ENCODE measurements at regions not wholly inside any gene's neighbourhood (a gene's known extent, or its start where the extent isn't known, plus 50 kb on each side); places are given as distances from the start of the nearest gene placed in this dataset.

- no peak overlapping the region for H3K4me3 ChIP-seq (ENCODE audit: low read depth, low read length)
- TF ChIP-seq MAX (IDR thresholded peaks at IDR 0.05; ENCODE audit: low read depth, low read length) (no peak), POLR2A (IDR thresholded peaks at IDR 0.05; ENCODE audit: extremely low read depth, insufficient read length) (no peak), MYC (IDR thresholded peaks at IDR 0.05; ENCODE audit: low read depth, low read length) (no peak)
- TF ChIP-seq, protein P1, sequence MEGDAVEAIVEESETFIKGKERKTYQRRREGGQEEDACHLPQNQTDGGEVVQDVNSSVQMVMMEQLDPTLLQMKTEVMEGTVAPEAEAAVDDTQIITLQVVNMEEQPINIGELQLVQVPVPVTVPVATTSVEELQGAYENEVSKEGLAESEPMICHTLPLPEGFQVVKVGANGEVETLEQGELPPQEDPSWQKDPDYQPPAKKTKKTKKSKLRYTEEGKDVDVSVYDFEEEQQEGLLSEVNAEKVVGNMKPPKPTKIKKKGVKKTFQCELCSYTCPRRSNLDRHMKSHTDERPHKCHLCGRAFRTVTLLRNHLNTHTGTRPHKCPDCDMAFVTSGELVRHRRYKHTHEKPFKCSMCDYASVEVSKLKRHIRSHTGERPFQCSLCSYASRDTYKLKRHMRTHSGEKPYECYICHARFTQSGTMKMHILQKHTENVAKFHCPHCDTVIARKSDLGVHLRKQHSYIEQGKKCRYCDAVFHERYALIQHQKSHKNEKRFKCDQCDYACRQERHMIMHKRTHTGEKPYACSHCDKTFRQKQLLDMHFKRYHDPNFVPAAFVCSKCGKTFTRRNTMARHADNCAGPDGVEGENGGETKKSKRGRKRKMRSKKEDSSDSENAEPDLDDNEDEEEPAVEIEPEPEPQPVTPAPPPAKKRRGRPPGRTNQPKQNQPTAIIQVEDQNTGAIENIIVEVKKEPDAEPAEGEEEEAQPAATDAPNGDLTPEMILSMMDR (IDR thresholded peaks at IDR 0.05; ENCODE audit: low read depth, low read length), result no peak
- DNase-seq (ENCODE audit: low read depth), result no peak
These were observed 202.0 kb downstream of the WDR11 start for GRCh38 chr10:121053151-121053550.

DNA sequence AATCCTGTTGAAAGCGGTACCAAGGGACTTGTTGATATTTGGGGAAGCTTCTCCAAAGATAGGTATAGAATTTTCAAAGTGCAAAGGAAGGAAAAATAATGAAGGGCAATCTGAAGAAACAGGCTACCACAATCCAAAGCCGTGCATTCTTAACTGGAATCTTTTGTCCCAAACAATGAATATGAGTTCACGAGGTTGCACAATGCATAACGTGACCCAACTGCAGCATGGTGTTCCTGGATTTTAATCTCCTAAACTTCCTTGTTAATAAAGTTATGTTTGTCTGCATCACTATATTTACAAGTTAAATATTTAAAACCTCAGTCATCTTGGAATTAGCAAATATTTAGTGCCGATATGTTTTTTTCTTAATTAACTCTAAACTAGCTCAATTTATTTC lies 203.7 kb downstream of the WDR11 start:
- TF ChIP-seq POLR2A (IDR thresholded peaks at IDR 0.05; ENCODE audit: extremely low read depth, insufficient read length) (no peak), MAX (IDR thresholded peaks at IDR 0.05; ENCODE audit: low read depth, low read length) (no peak), MYC (IDR thresholded peaks at IDR 0.05; ENCODE audit: low read depth, low read length) (no peak)
- TF ChIP-seq, protein P1 (IDR thresholded peaks at IDR 0.05; ENCODE audit: low read depth, low read length), result no peak
- no peak for DNase-seq (ENCODE audit: low read depth)

GRCh38 chr10:121057269-121057668 lies 206.1 kb downstream of the WDR11 start:
- no peak overlapping the region for H3K4me3 ChIP-seq (ENCODE audit: low read depth, low read length)
- TF ChIP-seq MYC (IDR thresholded peaks at IDR 0.05; ENCODE audit: low read depth, low read length), result no peak
- TF ChIP-seq, protein P1 (IDR thresholded peaks at IDR 0.05; ENCODE audit: low read depth, low read length), result no peak
- no peak for TF ChIP-seq POLR2A (IDR thresholded peaks at IDR 0.05; ENCODE audit: extremely low read depth, insufficient read length)
- no peak for TF ChIP-seq MAX (IDR thresholded peaks at IDR 0.05; ENCODE audit: low read depth, low read length)
- no peak for DNase-seq (ENCODE audit: low read depth)

More for the DNA sequence above, 203.7 kb downstream of the WDR11 start:
- no peak overlapping the region for H3K4me3 ChIP-seq (ENCODE audit: low read depth, low read length)

DNA sequence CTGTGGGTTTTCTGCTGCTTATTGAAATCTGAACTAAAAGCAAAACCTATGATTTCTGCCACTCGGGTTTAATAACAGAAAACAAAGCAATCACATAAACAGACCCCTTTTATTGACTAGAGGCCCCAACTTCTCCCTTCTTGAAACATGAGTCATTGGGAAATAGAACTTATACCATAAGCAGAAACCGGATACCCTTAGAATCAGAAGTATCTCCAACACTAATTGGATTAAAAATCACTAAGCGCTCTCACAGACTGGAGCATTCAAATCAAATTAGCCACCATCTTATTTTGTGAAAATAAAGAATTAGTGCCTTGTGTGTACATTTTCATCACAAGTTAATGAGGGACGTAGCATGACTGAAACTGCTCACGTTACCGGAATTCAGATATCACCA lies 206.9 kb downstream of the WDR11 start:
- TF ChIP-seq POLR2A (IDR thresholded peaks at IDR 0.05; ENCODE audit: extremely low read depth, insufficient read length), result no peak
- no peak for TF ChIP-seq MAX (IDR thresholded peaks at IDR 0.05; ENCODE audit: low read depth, low read length)
- TF ChIP-seq, protein P1 (IDR thresholded peaks at IDR 0.05; ENCODE audit: low read depth, low read length), result no peak
- TF ChIP-seq MYC (IDR thresholded peaks at IDR 0.05; ENCODE audit: low read depth, low read length), result no peak
- no peak for DNase-seq (ENCODE audit: low read depth)

DNA sequence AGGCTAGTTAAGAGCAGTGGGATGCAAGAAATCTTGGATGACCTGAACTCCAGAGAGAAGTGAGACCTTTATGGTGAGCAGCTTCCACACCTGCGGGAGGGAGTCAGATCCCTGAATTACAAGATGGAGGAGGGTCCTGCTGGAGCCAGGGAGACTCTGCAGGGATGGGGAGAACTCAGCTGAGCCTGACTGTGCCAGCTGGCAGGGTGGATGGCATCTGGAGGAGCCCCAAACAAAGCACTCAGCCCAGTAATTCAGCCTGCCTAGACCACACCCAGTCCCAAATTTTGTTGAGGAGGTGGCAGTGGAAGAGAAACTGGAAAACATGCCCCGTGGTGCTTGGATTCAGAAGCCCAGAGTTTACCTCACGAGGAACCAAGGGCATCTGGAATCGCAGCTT lies 208.2 kb downstream of the WDR11 start:
- H3K4me3 ChIP-seq (ENCODE audit: low read depth, low read length), result no peak overlapping the region

More for the DNA sequence above, 206.9 kb downstream of the WDR11 start:
- H3K4me3 ChIP-seq (ENCODE audit: low read depth, low read length), result no peak overlapping the region

GRCh38 chr10:121062115-121062514 lies 211.0 kb downstream of the WDR11 start:
- H3K4me3 ChIP-seq (ENCODE audit: low read depth, low read length), result no peak overlapping the region
- TF ChIP-seq, protein P1 (IDR thresholded peaks at IDR 0.05; ENCODE audit: low read depth, low read length), result no peak
- no peak for TF ChIP-seq POLR2A (IDR thresholded peaks at IDR 0.05; ENCODE audit: extremely low read depth, insufficient read length)
- peak; percentile 69 for DNase-seq (ENCODE audit: low read depth)

More for the DNA sequence above, 208.2 kb downstream of the WDR11 start:
- DNase-seq (ENCODE audit: low read depth), result no peak
- no peak for TF ChIP-seq POLR2A (IDR thresholded peaks at IDR 0.05; ENCODE audit: extremely low read depth, insufficient read length)
